Muscle of arm (tissue), 1 donor: ENCODE measurements at regions not wholly inside any gene's neighbourhood (a gene's known extent, or its start where the extent isn't known, plus 50 kb on each side); places are given as distances from the start of the nearest gene placed in this dataset.

Experiments used
- DNase-seq: peaks from one replicate; pipeline ENCODE4 v3.0.0-alpha.2; 2013

DNA sequence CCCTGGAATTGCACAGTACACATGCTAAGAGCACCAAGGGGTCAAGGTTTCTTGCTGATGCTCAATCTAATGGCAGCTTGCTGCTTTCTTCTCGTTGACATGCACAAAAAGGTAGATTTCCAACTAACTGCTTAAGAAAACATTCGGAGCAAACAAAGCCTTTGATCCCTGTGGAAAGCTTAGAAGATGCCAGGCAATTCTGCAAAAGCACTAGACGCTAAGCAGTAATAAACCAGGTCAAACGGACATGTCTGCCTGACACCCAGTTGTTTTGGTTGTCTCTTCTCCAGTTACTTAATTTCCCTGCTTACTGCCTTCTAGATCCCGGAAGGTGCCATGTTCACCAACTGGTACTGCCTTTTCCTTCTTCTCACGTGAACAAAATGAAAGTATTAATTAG lies 100.5 kb upstream of the TMCC3 start:
- DNase-seq, result no peak

DNA sequence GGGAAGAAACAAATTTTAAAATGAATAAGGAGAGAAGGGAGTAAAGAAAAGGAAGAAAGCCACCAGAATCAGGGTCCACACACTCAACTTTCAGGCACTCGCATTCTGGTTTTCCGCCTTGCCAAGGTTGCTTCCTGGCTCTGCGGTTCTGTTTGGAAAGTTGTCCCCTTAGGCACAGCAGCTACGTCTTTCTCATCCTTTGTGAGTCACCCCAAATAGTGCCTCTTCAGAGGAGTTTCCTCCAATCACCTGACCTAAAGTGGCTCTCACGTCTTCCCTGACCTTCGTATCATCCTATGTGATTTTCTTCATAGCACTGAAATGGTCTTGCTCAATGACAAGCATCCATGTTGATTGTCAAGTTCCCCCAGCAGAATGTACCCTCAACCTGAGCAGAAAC lies 99.5 kb upstream of the TMCC3 start:
- DNase-seq, result no peak

DNA sequence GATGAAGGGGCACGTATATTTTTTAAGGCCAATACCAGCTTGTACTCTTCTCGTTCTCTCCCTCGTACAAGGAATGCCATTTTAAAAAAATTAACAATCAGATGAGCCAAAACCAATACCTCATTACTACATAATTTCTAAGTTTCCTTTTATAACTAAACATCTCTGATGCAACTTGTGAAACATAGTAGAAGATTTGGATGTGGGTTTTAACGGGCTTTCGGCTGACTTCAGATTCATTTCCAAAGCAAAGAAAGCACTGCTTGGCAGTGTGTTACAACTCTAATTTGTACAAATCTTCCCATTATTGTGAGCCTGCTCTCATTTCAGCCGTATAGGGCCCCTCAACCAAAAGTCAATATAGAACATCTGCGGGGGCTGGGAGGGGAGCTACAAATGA lies 99.1 kb upstream of the TMCC3 start:
- no peak for DNase-seq

DNA sequence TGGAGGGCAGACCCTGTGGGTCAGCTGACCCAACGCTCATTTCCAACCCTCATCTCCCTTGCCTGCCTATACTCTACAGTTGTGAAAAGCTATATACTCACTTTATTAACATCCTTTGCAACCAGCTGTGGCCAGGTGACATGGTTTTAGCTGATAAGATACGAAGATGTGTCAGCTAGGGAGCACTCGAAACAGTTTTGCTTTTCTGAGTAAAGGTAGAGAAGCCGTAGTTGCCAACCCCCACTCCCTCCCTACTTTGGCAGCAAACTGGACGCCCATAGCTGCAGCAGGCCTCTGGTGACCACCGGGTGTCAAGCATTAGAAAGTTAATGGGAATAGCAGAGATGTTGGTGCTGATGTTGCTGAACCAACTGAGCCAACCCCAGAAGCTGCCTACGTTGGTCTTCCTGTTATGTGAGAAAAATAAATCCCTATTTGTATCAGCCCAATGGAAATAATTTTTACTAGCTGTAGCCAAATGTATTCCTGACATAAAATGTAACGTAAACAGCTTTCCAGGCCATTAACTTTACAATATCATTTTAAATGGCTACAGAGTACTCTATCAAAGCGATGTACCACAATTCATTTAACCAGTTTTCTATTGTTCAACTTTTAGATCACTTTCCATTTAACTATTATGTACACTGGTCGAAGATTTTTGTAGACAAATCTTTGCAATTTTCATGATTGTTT lies 98.5 kb upstream of the TMCC3 start:
- no peak for DNase-seq

DNA sequence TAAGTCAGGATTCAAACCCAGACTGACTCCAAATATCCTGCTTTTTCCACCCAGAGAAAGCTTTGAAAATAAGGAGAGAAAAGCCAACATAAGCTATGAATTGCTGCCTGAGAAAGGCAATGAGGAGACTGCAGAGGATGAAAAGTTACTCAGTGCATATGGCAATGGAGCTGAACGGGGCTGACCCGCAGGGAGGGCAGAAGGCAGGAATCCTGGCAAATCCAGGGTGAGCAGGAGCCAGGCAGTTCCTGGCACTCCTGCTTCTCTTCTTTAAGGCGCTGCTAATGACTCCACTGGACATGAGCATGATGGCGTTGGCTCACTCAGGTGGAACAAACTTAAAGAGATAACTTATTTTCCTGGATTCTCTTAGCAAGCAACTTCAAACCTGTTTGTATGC lies 95.2 kb upstream of the TMCC3 start:
- DNase-seq, result no peak

DNA sequence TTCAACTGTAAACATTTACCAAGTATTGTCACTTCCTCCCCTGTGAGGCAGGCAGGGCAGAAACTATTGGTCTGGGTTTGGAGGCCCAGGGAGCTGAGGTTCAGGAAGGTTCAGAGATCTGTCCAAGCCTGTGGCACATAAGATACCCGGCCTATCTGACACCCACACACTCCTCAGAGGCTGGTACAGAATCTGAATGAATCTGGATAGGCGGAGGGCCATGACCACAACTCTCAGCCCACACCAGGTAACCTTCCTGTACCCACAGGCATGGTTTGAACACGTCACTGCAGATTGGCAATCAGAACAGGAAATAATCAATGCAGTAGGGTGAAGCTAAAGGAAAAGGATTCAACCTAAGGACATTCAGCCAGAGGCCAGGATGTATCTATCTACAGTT lies 92.8 kb upstream of the TMCC3 start:
- no peak for DNase-seq

DNA sequence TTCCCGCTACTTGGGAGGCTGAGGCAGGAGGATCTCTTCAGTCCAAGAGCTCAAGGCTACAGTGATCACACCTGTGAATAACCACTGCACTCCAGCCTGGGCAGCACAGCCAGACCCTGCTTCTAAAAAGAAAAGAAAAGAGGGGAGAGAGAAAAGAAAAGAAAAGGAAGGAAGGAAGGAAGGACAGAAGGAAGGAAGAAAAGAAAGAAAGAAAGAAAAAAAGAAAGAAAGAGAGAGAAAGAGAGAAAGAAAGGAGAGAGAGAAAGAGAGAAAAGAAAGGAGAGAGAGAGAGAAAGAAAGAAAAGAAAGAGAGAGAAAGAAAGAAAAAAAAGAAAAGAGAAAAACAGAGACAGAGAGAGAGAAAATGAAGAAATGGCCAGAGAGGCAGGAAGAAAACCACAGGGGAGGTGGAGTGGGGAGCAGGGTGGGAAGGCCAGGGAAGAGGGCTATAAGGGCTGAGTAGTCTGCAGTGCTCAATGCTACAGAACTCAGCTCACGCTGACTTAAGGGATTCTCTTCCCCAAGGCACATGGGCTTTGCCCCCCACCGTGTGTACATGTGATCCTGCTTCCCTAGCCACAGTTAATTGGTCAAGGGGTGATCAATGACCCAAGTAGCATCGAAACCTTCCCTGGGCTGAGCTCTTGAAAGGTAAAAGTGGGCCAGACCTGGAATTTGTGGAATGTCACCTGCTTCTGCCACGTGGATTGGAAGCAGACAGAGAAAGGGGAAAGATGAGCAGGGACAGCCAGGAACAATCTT lies 90.4 kb upstream of the TMCC3 start:
- no peak for DNase-seq

DNA sequence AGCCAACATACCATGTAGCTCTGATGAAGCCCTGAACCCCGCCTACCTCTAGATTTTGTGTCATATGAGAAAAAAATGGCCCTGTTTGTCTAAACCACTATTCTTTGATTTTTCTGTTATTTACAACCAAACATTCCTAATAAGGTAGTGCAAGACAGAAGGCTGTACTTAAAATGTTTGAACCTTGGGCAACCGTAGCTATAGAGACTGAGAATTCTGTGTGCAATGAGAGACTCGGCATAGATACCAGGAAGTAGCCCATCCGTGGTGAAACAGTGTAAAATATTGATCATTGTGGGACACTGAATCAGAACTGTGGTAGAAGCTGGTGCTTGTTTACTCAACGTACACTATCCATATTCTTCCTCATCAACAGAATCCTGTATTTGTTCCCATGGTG lies 86.5 kb upstream of the TMCC3 start:
- DNase-seq, result no peak

DNA sequence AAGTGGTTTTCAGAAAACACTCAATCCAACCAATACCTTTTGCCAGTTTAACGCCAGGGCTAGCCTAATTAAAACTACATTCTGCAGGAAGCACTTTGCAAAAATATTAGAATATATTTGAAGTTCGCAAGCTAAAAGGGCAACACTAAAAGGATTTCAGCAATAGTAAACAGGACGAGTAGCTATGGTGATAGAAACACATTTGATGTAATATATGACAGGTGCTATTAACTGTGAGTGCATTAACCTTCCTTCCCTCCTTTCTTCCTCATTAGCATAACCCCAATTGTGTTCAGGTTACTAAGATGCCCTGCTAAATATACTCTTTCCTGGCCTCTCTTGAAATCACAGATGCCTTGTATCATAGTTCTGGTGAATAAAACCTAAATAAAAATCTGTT lies 85.6 kb upstream of the TMCC3 start:
- DNase-seq, result no peak

DNA sequence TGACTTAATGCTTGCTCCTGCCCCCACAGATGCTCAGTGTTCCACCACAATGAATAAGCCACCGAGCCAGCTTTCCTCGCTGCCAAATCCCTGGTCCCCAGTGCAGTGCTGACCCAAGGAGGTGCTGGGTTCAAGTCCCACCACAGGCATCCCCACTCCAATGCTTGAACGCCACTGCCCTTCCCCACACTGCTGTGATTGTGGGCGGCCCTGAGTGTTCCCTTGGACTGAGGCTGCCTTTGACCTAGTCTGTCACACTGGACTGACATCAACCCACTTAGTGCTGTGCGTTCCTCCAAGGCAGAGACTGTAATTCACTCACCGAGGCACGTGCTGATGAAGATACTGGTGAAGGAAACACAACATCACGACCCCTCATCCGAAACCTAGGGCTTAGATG lies 83.4 kb upstream of the TMCC3 start:
- no peak for DNase-seq

DNA sequence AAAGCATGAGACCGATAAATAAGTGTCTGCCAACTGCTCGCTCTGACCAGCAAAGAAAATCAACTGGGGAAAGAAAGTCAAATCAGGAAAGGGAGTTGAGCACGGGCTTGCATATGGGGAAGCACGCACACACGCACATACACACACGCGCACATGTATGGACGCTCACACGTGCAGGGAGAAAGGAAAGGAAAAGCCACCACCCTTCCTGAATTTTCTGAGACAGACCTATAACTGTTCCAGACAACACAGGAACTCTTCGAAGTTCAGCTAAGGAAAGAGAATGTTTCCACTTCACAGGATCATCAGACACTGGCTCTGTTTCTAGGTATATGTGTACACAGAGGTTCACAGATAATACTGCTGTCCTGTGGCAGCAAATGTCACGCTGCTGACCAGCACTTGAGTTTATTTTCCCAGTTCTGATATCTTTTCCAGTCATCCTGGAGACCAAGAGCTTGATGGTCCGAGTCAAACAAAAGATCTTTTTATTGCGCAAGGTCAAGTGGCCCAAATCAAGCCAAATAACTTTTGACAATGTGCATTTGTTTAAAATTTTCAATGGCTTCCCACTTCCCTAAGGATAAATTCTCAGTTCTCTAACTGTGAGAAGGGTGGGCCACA lies 82.1 kb upstream of the TMCC3 start:
- DNase-seq, result no peak

DNA sequence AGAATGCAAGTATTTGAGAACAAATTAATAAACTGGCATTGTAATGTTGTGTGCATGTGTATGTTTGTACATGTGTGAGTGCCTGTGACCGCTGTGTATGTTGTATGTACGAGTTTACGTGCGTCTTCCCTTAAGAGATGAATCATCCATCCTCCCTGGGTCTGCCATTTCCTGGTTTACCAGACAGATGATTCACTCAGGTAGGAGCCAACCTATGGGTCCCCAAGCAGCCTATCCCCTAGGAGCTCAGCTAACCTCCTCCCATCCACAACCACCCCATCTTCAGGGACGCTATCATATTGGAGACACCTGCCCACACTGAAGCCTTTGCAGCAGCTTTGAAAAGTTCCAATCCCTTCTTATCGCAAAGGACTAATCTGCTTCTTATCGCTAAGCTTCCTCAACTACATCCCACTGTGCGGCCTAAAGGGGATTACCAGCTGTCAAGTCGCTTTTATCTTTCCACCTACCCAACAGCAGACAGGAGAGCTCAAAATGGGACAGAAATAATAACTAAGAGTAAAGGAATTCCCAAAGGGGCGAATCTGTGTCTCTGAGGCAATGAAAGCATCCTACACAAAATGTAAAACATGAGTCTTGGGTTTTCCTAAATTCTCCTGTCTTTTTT lies 81.5 kb upstream of the TMCC3 start:
- DNase-seq, result no peak

DNA sequence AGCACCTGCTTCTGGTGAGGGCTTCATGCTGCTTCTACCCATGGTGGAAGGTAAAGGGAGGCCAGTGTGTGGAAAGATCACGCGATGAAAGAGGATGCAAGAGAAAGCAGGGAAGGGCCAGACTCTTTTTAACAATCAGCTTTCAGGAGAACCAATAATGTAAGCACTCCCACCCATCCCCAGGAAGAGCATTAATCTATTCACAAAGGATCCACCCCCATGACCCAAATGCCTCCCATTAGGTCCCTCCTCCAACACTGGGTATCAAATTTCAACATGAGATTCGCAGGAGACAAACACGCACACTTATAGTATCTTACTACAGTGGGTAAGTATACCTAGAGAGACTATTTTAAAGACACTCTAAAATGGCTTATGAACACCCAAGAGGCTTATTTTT lies 80.5 kb upstream of the TMCC3 start:
- no peak for DNase-seq

DNA sequence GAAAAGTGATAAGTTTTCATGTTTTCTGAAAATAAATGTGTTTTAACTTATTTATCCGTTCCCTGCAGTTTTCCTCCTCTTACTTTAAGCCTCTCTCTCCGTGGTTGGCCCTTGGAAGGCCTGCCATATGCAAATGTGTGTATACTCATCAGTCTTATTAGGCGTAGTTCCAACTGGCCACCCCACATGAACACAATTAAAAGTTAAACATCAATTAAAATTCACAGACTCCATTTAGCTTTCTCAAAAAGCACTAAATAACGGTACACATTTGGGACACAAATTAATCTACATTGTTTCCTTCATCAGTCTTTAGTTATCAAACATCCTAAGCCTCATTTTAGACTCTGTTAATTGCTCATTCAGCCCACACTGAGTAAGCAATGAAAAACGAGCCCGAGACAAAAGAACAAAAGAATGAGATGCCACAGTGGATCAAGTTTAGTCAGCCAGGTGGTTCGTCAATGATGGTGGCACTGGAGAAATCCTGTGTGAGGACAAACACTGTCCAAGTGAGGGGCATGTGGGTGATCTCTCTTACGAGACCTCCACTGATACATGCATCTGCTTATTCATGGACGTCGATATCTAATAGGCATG lies 76.0 kb upstream of the TMCC3 start:
- no peak for DNase-seq

DNA sequence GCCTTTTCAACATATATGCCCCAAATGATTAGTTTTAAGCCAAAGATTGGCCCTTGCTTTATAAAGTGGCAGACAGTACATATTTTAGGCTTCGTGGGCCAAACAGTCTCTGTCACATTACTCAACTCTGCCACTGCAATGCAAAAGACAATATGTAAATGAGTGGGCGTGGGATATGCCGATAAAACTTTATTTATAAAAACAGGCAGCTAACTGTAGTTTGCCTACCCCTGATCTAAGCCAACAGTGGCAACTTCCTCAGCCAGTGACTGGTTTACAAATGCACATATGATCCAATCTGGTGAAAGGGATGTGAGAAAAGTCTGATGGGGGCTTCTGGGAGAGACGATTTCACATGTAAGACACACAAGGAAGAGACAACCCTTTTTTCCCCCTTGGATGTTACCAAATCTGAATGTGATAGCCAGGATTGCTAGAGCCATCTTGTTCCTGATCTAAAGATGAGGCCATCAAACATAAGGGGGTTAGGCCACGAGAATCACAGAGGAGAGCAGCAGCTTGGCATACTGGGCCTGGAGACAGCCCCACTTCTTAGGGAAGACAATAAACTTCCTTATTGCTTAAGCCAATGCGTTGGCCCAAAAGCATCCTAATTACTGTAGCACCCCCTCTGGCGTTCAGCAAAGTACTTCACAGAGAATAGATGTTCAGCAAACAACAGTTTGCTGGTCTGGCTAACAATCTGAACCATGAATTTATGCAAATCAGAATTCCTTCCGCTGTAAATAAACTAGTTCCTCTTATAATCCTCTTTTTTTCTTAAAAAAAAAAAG lies 75.2 kb upstream of the TMCC3 start:
- DNase-seq, result no peak

DNA sequence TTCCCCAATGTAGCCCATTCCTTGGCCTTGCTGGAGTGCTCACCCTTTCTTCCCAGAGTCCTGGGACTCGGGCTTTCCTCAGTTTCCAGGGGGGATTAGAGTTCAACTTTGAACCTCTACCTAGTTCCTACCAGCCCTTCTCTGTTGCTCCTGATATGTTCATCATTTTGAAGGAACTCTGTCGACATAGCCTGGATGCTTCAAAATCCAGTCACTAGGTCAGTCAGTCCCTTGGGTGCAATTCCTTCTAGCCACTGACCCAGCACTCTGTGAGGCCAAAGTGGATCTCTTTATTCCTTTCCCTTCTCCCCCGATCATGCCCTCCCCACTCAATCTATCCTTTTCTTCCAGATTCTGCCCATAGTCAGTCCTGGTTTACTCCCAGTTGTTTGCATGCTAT lies 72.3 kb upstream of the TMCC3 start:
- no peak for DNase-seq

DNA sequence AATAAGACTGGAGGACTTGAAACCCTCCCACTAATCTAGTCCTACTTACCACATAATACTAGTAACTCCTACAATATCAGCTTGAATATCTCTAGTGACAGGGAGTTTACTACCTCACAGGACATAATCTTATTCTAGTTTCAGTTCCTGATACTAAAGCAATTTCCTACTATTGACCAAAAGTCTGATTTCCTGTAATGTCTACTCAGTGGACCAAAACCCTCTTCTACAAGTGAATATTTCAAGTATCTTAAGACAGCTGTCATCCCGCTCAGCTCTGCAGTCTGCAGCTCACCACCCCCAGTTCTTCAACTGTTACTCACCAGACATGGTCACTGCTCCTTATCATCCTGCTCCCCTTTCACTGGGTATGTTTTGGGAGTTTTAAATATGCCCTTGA lies 70.8 kb upstream of the TMCC3 start:
- DNase-seq, result no peak

DNA sequence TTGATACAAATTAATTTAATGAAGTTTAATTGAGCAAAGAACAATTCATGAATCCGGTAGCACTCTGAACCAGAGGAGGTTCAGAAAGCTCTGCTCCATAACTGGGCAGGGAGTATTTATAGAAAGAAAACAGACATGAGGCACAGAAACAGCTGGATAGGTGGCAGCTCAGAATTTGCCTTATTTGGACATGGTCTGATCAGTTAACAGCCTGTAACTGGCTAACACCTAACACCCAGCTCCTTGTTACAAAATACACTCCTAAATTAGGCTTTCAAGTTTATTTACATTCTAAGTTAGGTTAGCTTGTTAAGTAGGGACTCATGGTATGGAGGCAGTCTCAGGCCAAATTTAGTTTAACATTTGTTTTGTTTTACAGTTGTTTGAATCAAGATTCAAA lies 67.8 kb upstream of the TMCC3 start:
- no peak for DNase-seq

DNA sequence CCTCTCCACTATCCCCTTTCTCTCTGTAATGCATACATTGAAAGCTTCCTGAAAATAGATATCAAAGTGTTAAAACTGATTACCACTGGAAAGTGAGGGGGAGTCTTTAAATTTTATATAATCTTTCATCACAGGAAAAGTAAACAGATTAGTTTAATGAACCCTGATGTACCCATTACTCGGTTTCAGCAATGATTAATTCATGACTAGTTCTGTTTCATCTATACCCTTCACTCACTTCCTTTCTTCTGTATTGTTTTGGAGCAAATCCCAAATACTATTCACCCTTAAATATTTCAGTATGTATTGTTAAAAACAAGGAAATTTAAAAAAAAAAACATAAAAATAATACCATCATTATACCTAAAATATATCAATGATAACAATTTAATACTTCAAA lies 67.3 kb upstream of the TMCC3 start:
- no peak for DNase-seq

DNA sequence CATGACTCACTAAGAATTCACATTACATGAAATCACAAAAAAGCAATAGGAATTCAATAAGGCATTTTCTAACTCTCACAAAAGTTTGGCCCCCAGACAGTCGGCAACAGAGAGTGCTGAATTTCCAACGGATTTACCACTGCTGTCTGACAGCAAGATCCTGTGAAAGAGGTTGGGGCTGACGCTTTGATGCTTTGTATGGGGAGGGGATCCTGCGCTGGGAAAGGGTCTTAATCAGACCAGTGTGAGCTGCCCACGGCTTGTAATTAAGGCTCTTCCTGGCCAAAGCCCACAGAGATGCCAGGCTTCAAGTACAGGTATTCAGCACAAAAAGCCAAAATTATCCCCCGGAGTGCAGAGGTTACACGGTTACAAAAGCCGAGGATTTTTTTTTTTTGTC lies 66.8 kb upstream of the TMCC3 start:
- DNase-seq, result no peak

DNA sequence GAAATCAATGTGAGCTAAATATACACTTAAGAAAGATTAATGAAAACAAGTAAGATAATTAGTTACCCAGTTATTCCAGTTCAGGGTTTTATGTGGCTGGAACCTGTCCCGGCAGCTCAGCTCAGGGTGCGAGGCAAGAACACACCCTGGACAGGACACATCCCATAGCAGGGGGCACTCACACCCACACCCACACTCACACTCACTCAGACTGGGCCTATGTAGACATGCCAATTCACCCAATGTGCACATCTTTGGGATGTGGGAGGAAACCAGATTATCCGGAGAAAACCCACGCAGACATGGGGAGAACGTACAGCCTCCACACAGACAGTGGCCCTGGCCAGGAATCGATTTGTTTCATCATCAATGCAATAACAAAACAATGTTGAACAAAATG lies 66.0 kb upstream of the TMCC3 start:
- DNase-seq, result no peak
